GM23338 (cell line): ENCODE measurements at regions not wholly inside any gene's neighbourhood (a gene's known extent, or its start where the extent isn't known, plus 50 kb on each side); places are given as distances from the start of the nearest gene placed in this dataset.

Experiments used
- ATAC-seq: fragments of 200-7000 bp; cut with Tn5 transposase; 3 replicates; pipeline ENCODE4 v1.9.1; 2020
- DNase-seq: peaks from one replicate; pipeline ENCODE4 v3.0.0-alpha.2; 2015; ENCODE audit warnings: low spot score
- H2AFZ ChIP-seq: fragments of 200-600 bp; sonication (generic); 2 replicates; pipeline ENCODE4 v1.8.0; 2016; ENCODE audit warnings: antibody characterized with exemption, mild to moderate bottlenecking, moderate library complexity
- H3F3A ChIP-seq: fragments of 200-600 bp; sonication (generic); replicated peaks from 2 replicates; pipeline ENCODE4 v1.8.0; 2017; ENCODE audit warnings: antibody characterized with exemption, mixed run types, low read depth
- H3K27ac ChIP-seq: fragments of 200-600 bp; sonication (generic); 2 replicates; pipeline ENCODE4 v1.6.1; 2016; ENCODE audit warnings: low read depth
- H3K27me3 ChIP-seq: fragments of 200-600 bp; sonication (generic); 2 replicates; pipeline ENCODE4 v1.8.0; 2016; ENCODE audit warnings: mild to moderate bottlenecking, mixed run types, moderate library complexity; ENCODE audit not compliant: insufficient read depth
- H3K36me3 ChIP-seq: fragments of 200-600 bp; sonication (generic); 2 replicates; pipeline ENCODE4 v1.8.0; 2016; ENCODE audit warnings: mild to moderate bottlenecking; ENCODE audit not compliant: insufficient read depth
- H3K4me1 ChIP-seq: fragments of 200-600 bp; sonication (generic); 2 replicates; pipeline ENCODE4 v1.8.0; 2016; ENCODE audit warnings: mild to moderate bottlenecking, moderate library complexity; ENCODE audit not compliant: insufficient read depth
- H3K4me2 ChIP-seq: fragments of 200-600 bp; sonication (generic); 2 replicates; pipeline ENCODE4 v1.7.1; 2017; ENCODE audit warnings: mixed run types
- H3K4me3 ChIP-seq: fragments of 200-600 bp; sonication (generic); 2 replicates; pipeline ENCODE4 v1.6.1; 2016; ENCODE audit warnings: mixed run types
- H3K79me2 ChIP-seq: fragments of 200-600 bp; sonication (generic); replicated peaks from 2 replicates; pipeline ENCODE4 v1.8.0; 2017; ENCODE audit warnings: mild to moderate bottlenecking; ENCODE audit not compliant: insufficient read depth
- H3K9me2 ChIP-seq: fragments of 200-600 bp; sonication (generic); 2 replicates; pipeline ENCODE4 v1.8.0; 2017; ENCODE audit not compliant: insufficient read depth
- H4K20me1 ChIP-seq: fragments of 200-600 bp; sonication (generic); replicated peaks from 2 replicates; pipeline ENCODE4 v1.8.0; 2017; ENCODE audit warnings: mild to moderate bottlenecking; ENCODE audit not compliant: insufficient read depth
- H3K27ac Mint-ChIP-seq: 2 replicates; pipeline ENCODE4 v1.8.0; 2020; ENCODE audit warnings: inconsistent platforms, mild to moderate bottlenecking, moderate library complexity, mixed read lengths
- H3K27me3 Mint-ChIP-seq: 3 replicates; pipeline ENCODE4 v1.8.0; 2022; ENCODE audit warnings: low read depth, mild to moderate bottlenecking, moderate library complexity, mixed read lengths, inconsistent platforms; ENCODE audit not compliant: insufficient read depth, poor library complexity
- H3K36me3 Mint-ChIP-seq: 3 replicates; pipeline ENCODE4 v1.8.0; 2021; ENCODE audit warnings: low read depth, mild to moderate bottlenecking, inconsistent platforms, moderate library complexity, mixed read lengths
- H3K4me1 Mint-ChIP-seq: 3 replicates; pipeline ENCODE4 v1.8.0; 2020; ENCODE audit warnings: mild to moderate bottlenecking, inconsistent platforms, mixed read lengths
- H3K4me3 Mint-ChIP-seq: 3 replicates; pipeline ENCODE4 v1.8.0; 2021; ENCODE audit warnings: moderate library complexity, mild to moderate bottlenecking, inconsistent platforms, mixed read lengths
- H3K9me3 Mint-ChIP-seq: 3 replicates; pipeline ENCODE4 v1.8.0; 2020; ENCODE audit warnings: moderate library complexity, mild to moderate bottlenecking, inconsistent platforms, mixed read lengths
- EZH2 ChIP-seq: fragments of 200-600 bp; sonication (generic); IDR thresholded peaks from one replicate; pipeline ENCODE4 v1.8.0; 2017; ENCODE audit warnings: antibody characterized with exemption, mild to moderate bottlenecking, low read depth; ENCODE audit not compliant: unreplicated experiment
- EZH2phosphoT487 ChIP-seq: fragments of 200-600 bp; sonication (generic); IDR thresholded peaks from one replicate; pipeline ENCODE4 v1.8.1; 2018; ENCODE audit warnings: antibody characterized with exemption; ENCODE audit not compliant: unreplicated experiment
- REST ChIP-seq: IDR thresholded peaks from one replicate; pipeline ENCODE4 v1.6.1; 2018; ENCODE audit warnings: antibody characterized with exemption; ENCODE audit not compliant: unreplicated experiment
- STAT1 ChIP-seq: IDR thresholded peaks from one replicate; pipeline ENCODE4 v1.6.1; 2016; ENCODE audit warnings: antibody characterized with exemption; ENCODE audit not compliant: unreplicated experiment
- ZNF462 ChIP-seq: fragments of 250-450 bp; sonication (Bioruptor Pico); IDR thresholded peaks from 2 replicates; pipeline ENCODE4 v1.5.0; 2020; ENCODE audit warnings: mild to moderate bottlenecking, moderate library complexity
- TF ChIP-seq, protein P1 (sequence below), 2 experiments: fragments of 200-600 bp in 1 of 2; sonication (generic) in 1 of 2; conservative IDR thresholded peaks; 2 replicates each; pipeline versions ENCODE4 v1.5.1 to v1.6.1; 2016 to 2017; ENCODE audit warnings: antibody characterized with exemption in 2 of 2, low read depth in 2 of 2, mild to moderate bottlenecking in 2 of 2, moderate library complexity in 1 of 2

GRCh38 chrX:15151267-15152186 lies 118.4 kb downstream of the ASB9 start (continued):
- TF ChIP-seq ZNF462: no peak

DNA sequence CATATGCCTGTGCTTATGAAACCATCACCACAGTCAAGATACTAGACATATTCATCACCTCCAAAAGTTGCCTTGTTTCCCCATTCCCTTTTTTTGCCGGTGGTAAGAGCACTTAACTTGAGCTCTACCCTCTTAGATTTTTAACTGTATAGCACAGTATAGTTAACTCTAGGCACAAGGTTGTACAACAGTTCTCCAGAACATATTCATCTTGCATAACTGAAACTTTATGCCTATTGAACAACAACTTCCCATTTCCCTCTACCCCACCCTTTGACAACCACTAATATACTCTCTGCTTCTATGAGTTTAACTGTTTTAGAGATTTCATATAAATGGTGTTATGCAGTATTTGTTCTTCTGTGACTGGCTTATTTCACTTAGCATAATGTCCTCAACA lies 119.3 kb downstream of the ASB9 start:
- H3K79me2 ChIP-seq: no peaks in the 10 kb centered on the region
- H3F3A ChIP-seq: no peaks in the 10 kb centered on the region
- no peaks in the 10 kb centered on the region for H3K4me1 ChIP-seq
- no peak overlapping the region for H3K4me3 Mint-ChIP-seq
- DNase-seq: no peak
- no peak overlapping the region for H3K27ac Mint-ChIP-seq
- H3K27me3 Mint-ChIP-seq: peaks cover 3% of the 10 kb centered on the region
- no peak for ATAC-seq
- H3K36me3 ChIP-seq: no peaks in the 10 kb centered on the region
- no peaks in the 10 kb centered on the region for H3K36me3 Mint-ChIP-seq
- H3K9me2 ChIP-seq: no peaks in the 10 kb centered on the region
- peaks cover 3% of the 10 kb centered on the region for H3K4me1 Mint-ChIP-seq
- no peak overlapping the region for H3K4me2 ChIP-seq
- no peak overlapping the region for H2AFZ ChIP-seq
- no peaks in the 10 kb centered on the region for H3K9me3 Mint-ChIP-seq
- no peak overlapping the region for H3K27ac ChIP-seq
- no peak overlapping the region for H3K4me3 ChIP-seq
- H4K20me1 ChIP-seq: no peaks in the 10 kb centered on the region
- no peaks in the 10 kb centered on the region for H3K27me3 ChIP-seq
- no peak for TF ChIP-seq EZH2
- TF ChIP-seq, protein P1, sequence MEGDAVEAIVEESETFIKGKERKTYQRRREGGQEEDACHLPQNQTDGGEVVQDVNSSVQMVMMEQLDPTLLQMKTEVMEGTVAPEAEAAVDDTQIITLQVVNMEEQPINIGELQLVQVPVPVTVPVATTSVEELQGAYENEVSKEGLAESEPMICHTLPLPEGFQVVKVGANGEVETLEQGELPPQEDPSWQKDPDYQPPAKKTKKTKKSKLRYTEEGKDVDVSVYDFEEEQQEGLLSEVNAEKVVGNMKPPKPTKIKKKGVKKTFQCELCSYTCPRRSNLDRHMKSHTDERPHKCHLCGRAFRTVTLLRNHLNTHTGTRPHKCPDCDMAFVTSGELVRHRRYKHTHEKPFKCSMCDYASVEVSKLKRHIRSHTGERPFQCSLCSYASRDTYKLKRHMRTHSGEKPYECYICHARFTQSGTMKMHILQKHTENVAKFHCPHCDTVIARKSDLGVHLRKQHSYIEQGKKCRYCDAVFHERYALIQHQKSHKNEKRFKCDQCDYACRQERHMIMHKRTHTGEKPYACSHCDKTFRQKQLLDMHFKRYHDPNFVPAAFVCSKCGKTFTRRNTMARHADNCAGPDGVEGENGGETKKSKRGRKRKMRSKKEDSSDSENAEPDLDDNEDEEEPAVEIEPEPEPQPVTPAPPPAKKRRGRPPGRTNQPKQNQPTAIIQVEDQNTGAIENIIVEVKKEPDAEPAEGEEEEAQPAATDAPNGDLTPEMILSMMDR (conservative IDR thresholded peaks at IDR 0.05; ENCODE audit: low read depth in 2 of 2): no peak
- TF ChIP-seq STAT1: no peak
- no peak for TF ChIP-seq REST
- TF ChIP-seq EZH2phosphoT487: no peak
